Right forelimb (tissue), 1 donor: ENCODE measurements at regions not wholly inside any gene's neighbourhood (a gene's known extent, or its start where the extent isn't known, plus 50 kb on each side); places are given as distances from the start of the nearest gene placed in this dataset.

Source experiments
- DNase-seq: peaks from one replicate; pipeline ENCODE4 v3.0.0-alpha.2; 2018

DNA sequence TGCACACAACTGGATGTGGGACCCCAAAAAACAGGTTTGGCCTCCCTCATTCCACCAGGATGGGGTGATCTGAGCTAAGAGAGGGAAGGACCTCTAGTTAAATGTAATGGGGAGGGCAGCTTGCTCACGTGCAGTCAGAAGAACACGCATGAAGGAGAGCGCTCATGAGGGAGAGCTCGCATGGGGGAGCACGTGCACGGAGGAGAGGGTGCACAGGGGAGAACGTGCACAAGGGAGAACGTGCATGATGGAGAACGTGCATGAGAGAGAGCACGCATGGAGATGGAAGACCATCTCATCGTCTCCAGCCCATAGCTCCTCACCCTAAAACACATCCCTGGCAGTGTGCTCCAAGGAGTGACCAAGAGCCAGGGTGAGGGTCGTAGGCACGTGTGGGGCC lies 141.2 kb downstream of the RBFOX3 start:
- no peak for DNase-seq

DNA sequence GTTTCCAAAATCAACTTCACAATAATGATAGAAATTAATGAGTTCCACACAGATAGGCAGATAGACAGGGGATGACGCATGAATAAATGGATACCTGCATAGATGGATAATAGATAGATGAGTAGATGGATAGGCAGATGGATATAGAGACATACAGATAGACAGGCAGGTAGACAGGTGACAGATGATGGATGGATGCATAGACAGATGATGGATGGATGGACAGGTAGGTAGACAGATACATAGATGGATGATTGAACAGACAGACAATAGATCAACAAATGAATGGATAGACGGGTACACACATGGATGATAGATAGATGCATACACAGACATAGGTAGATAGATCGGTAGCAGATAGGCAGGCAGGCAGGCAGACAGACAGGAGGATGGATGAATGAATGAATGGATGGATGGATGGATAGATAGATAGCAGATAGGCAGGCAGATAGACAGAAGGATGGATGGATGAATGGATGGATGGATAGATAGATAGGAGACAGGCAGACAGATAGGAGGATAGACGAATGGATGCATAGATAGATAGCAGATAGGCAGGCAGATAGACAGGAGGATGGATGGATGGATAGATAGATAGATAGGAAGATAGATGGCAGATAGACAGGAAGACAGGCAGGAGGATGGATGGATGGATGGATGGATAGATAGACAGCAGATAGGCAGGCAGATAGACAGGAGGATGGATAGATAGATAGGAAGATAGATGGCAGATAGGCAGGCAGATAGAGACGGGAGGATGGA lies 142.5 kb downstream of the RBFOX3 start:
- no peak for DNase-seq

DNA sequence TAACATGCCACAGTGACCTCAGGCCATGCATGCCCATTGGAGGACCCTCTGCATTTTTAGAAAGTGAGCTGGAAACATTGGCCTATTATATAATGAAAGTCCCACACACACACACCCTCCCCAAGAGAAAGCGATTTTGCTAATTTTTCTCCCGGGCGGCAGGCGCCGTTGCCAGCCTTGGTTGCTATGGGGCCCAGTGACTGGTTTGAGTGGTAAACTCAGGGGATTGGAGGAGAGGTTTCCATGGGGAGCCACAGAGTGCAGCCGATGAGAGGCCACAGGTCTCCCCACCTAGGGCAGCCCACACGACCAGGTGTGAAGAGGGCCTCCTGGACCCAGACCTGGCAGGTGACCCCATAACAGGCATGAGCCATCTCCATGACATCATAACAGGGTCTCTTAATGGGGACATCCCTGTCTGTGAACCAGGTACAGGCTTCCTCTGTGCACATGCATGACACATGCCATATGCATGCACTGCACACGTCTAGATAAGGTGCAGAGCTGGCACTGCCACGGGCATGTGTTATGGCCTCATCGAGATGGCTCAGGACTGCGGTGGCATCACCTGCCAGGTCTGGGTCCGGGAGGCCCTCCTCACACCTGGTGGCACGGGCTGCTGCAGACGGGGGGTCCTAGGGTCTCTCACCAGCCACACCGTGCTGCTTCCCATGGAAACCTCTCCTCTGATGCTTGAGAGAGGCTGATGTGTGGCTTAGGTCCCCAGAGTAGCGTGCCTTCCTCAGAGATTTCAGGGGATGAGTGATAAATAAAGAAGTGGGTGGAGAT lies 144.1 kb downstream of the RBFOX3 start:
- no peak for DNase-seq

DNA sequence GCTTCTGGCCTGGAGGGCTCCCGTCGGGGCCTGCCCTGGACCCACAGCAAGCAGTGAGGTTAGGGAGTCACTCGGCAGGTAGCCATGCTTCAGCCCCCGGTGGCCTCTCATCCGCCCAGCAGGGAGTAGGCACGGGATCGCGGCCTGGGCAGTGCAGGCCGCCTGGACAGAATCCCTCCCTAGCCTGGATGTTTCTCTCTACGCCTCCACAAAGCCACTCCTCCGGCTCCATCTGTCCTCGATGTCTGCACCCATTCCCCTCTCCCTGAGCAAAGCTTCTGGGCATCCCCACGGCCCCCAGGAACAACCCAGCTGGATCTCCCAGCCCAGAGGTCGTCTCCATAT lies 145.2 kb downstream of the RBFOX3 start:
- no peak for DNase-seq

DNA sequence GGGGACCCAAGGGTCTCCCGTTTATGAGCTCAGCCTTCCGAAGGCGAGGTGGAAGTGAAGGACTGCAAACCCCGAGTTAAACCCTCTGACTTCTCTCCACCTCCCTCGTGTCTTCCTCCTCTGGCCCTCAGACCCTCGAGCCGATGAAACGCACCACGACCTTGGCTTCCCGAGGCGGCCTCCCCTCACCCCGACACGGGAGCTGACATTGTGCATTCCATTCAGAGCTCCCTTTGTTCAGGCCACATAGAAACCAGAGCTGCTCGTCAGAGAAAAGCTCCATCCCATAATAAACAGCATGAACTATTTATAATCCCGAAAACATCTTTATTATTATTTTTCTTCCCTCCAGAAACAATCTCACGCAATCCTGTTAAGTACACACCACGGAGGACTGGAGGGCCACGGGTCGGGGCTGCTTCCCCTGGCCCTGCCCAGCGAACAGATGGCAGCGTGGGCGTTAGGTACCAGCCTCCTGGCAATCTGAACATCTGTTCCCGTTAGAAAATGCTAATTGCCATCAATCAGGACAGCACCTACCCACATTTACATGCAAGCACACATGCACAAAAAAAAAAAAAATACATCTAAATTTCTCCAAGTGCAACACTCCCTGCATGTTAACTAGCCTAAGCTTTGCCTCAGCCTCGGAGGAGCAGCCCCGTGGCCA lies 145.7 kb downstream of the RBFOX3 start:
- DNase-seq = no peak

DNA sequence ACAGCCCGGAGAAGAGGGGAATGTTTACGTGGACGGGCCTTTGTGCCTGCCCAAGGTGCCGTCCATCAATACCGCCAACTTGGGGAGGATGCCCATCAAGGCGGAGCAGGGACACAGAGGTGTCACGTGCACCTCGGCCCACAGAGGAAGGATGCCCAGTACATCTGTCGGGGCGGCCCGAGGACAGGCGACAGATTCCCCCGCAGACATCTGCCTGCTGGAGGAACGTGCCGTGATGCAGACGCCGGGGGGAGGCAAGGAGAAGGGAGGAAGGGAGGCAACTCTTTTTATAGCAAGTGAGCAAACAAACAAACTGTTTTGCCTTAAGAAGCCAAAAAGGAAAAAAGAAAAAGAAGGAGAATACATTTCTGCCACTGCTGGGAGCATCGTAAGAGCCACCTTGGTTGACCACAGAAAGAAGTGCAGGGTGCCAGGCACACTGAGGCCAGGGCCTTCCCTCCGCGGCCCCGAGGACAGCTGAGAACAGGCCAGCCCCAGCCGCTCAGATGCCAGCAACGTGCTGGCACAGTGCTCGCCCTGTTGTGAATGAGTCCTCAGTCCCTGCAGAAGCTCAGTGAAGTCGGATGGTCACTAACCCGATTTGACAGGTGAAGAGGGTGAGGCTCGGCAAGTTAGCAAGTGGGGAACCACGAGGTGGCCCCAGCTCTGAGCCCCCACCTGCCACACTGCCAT lies 146.4 kb downstream of the RBFOX3 start:
- no peak for DNase-seq

DNA sequence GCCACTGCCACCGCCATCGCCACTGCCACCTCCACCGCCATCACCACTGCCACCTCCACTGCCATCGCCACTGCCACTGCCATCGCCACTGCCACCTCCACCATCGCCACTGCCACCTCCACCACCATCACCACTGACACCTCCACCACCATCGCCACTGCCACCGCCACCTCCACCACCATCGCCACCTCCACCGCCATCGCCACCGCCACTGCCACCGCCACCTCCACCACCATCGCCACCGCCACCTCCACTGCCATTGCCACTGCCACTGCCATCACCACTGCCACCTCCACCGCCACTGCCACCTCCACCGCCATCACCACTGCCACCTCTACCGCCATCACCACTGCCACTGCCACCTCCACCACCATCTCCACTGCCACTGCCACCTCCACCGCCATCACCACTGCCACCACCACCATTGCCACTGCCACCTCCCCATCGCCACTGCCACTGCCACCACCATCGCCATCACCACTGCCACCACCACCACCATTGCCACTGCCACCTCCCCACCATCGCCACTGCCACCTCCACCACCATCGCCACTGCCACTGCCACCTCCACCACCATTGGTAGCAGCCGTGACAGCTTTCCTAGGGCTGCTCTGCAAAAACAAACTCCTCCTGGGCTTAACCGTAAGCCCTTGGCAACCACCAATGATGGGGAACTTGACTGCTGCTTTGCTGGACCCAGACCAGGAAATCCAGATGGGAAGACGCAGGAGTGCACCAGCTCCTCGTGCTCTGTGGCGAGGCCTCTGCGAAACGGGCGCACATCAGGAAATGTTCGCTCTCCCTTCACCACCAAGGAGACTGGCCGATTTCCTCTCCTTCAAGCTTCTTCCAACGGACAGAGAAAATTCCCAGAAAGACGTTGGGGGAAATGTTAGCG lies 147.2 kb downstream of the RBFOX3 start:
- DNase-seq = no peak

DNA sequence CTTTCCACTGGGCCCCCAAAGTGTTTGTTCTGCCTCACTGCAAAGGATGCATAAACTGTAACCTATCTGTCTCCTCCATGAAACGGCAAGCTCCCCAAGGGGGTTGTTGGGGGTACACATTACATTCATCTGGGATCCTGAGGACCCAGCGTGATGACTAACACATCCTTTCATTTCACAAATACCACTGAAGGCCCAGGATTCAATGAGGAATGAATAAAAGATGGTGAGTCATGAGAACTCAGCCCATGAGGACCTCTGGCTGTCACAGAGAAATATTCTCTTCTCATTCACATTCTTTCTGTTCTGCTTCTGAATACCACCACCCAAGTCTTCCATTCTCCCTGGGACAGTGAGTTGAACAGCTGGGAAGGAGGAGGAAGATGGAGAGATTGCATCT lies 149.8 kb downstream of the RBFOX3 start:
- DNase-seq = no peak

DNA sequence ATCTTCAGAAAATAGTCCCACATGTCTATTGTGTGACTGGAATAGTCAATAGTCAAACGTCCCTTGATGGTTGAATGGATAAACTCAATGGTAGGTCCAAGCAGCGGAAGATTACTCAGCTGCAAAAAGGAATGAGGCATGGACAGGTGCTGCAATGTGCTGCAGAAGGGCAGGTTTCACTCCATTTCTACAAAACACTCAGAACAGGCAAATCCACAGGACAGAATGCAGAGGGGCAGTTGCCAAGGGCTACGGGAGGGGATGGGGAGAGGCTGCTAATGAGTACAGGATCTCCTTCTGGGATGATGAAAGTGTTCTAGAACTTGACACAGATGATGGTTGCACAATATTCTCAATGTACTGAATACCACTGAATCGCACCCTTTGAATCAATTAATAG lies 151.0 kb downstream of the RBFOX3 start:
- DNase-seq = no peak

DNA sequence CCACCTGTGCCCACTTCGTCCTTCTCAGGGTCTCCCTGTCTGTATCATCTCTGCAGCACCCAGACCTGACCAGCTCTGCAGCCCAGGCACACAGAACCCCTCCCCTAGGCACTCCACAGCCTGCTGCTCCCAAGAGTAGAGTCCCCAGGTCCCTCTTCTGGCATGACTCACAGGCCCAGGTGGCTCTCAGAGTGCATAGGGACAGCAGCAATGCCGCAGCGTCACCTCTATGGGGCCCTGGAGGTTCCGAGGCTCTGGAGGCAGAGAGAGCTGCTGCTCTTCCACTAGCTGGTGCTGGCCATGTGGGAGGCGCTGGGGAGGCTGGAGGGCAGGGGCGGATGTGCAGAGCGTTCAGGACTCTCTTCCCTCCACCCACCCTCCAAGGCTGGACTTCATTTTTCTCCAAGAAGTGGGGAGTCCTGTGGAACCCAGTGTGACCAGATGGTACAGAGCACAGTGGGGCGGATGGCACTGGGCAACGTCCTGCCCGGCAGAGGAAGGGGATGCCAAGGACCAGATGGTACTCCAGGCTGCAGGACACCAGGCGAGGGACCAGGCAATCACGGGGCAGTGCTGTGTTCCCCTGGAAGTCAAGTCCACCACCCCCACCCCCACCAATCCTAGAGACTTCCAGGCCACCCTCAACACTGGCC lies 151.7 kb downstream of the RBFOX3 start:
- no peak for DNase-seq

DNA sequence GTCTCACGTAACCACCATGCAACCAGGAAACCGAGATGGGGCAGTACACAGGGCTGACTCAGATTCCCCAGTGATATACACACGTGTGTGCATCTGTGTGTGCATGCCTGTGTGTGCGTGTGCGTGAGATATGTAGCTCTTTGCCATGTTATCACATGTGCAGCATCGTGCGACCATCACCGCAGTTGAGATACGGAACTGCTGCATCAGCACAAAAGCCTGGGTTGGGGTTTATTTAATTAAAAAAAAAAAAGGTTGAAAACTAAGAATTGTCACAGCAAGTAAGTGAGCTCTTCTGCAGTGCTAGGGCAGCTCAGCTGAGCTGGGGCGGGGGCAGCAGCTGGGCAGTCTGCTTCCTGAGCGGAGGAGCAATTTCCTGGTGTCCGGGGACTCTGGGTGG lies 152.5 kb downstream of the RBFOX3 start:
- no peak for DNase-seq

DNA sequence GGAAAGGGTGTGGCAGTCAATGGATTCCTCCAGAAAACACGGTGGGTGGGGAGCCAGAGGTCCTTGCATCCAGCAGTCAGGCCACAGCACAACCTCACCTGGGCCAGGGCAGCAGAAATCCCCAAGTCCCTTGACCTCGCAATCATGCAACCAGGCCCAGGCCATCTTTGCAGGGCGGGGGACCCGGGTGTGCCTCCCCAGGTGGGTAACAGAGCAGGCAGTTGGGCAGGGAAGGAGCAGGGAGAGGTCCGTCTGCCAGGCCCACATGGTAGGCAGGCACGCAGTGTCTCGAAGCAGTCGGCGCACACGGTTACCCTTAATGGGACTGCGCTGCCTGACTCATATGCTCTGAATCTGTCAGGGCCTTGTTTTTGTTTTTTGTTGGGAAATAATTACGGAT lies 153.0 kb downstream of the RBFOX3 start:
- DNase-seq = no peak

DNA sequence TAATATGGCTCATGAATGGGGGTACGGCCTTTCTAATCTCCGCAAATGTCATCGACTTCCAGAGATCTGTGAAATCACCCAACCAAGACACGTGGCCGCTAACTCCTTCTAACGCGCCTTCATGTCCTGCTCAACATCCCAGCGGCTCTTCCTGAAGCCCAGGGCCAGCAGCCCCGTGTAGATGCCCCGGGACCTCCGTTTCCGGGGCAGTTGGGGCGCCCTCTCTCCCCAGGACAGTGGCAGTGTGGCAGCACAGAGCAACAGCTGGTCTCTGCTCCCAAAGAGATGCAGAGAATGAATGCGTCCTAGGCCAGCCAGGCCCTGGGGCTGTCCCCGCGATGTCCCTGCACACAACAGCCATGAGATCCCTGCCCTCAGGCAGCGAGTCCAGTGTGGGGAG lies 153.5 kb downstream of the RBFOX3 start:
- no peak for DNase-seq

DNA sequence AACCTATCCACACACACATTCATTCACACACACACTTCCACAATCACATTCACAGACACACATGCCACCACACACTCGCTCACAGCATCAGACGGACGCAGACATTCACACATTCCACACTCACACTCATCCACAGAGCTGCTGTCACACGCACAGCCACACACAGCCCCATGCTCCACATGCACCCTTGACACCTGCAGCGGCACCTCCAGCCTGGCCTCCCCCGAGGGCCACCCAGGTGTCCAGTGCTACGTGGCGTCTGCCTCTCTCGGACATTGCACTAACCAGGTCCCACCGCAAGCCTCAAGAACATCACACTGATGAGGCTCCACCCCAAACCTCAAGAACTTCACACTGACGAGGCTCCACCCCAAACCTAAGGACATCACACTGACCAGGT lies 155.2 kb downstream of the RBFOX3 start:
- no peak for DNase-seq

DNA sequence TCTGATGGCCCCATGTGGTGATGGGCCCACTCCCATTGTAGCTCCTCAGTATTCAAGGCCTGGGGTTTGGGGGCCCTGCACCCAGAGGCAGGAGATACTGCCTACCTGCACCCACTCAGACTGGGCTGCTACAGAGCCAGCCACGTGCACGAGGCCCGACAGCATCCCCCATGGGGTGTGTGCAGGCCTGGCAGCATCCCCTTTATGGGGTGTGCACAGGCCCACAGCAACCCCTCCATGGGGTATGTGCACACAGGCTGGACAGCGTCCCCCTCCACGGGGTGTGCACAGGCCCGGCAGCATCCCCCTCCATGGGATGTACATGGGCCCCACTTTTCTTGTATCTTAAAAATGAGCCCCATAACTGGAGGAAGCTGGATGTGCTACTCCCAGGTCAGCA lies 156.0 kb downstream of the RBFOX3 start:
- DNase-seq = no peak

DNA sequence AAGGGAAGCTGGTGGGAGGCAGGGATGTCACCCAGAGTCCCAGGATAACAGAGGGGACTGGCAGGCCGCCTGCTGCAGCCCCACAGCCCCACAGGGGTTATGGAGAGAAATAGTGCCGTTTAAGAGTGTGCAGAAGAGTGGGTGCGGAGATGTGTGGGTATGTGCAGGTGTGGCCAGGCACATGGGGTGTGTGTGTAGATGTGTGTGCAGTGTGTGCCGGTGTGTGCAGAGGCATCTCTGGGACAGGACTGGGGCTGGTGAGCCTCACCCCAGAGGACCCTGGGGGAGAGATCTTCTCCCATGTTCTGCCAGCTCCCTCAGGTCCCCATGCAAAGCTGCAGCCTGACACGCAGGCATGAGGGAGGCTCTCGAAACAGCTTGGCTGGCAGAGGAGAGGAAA lies 157.4 kb downstream of the RBFOX3 start:
- DNase-seq = no peak

DNA sequence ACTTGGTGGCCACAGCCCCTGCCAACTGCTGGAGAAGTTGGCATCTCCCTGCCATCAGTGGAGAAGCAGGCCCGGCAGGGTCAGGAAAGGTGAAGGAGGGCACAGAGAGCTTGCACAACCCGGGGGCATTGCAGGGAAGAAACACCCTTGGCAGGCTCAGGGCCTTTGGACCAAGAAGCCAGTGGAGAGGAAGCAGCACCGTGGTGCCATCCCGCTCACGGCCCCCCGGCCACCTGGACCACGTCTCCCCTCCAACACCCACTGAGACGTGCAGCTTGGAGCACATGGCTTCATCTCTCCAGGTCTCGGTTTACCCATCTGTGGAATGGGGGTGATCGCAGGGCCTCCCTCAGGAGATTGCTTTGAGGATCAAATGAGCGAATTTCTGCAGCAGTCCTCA lies 158.1 kb downstream of the RBFOX3 start:
- no peak for DNase-seq

DNA sequence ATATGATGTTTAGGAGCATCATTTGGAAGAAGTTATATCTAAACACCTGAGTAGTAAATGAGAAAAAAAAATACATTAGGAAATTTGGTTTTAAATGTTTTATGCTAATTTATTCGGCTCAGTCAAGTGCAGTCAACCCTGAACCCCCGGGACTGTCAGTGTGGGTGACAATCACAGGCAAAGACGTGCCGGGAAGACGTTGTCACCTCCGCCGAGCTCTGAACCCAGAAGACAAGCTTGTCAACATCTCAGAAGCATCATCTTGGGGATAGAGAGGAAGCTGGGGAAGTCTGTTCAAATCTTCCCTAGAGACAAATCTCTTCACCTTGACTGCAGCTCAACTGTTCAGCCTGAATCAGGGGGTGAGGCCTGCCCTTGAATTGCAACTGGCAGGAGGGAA lies 159.7 kb downstream of the RBFOX3 start:
- DNase-seq = no peak

DNA sequence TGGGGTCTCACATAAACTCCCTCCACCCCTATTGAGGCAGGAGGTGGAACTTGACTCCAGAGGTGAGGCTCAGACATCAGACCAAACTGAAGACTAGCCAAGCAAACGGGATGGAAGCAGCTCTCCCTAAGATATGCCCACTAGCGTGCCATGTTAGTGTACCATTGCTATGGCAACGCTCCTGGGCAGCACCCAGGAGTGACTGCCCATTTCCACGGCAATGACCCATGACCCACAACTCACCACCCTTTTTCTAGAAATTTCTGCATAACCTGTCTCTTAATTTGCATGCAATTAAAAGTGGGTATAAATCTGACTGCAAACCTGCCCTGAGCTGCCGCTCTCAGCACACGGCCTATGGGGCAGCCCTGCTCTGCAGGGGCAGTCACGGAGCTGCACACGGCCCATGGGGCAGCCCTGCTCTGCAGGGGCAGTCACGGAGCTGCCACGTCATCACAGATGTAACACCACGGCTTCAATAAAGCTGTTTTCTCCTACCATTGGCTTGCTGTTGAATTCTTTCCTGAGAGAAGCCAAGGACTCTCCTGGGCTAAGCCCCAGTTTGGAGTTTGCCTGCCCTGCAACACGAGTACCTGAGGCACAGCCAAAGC lies 164.3 kb downstream of the RBFOX3 start:
- DNase-seq = no peak

DNA sequence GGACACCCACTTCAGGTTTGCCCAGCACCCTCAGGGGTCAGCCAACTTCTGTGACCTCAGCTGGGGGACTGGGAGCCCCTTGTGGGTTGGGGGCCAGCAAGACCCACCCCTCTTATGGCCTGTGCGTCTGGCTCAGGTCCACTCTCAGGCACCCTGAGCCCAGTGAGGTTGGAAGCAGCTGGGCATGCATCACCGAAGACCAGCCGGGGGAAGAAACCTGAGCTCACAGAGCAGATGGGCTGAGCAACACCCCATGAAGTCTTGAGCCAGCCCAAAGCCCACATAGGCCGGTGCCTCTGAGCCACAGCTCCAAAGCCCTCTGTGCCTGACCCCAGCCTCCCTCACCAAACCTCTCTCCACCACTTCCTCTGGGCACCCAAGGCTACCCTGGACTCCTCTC lies 166.7 kb downstream of the RBFOX3 start:
- DNase-seq = no peak

DNA sequence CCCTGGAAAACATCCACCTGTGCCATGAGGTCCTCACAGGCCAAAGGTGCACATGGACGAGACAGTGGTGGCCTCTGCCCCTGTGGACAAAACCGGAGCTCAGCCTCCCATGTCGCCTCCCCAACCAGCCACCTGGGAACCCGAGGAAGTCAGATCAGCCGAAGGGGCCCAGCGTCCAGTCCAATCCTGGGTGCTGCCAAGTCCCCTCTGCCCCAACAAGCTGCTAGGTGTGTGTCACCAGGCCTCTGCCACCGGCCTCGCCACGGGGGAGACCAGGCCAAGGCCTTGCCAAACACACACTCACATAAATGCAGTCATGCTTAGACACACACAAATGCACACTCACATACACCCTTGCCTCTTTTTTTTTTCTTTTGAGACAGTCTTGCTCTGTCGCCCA lies 167.8 kb downstream of the RBFOX3 start:
- no peak for DNase-seq
